ENCODE measurements at regions not wholly inside any gene's neighbourhood (a gene's known extent, or its start where the extent isn't known, plus 50 kb on each side); places are given as distances from the start of the nearest gene placed in this dataset.
A peak's percentile ranks its signal among the peaks of the same experiment; 100 is the strongest.

- Histone ChIP-seq H3K36me3 (ENCODE audit: low read depth) (no peaks in the 10 kb centered on the region), H2AFZ (peak overlapping the region; percentile 31), H3K27me3 (ENCODE audit: insufficient read depth, low read depth) (no peaks in the 10 kb centered on the region), H3K4me1 (replicated peaks; ENCODE audit: insufficient read depth) (no peaks in the 10 kb centered on the region), H3K4me3 (no peak overlapping the region), H3K9me3 (ENCODE audit: insufficient read depth, low read depth) (no peaks in the 10 kb centered on the region), H3K4me2 (no peak overlapping the region), H3K27ac (no peak overlapping the region), H4K20me1 (ENCODE audit: insufficient read depth) (no peaks in the 10 kb centered on the region), H3K79me2 (ENCODE audit: low read depth) (no peaks in the 10 kb centered on the region), H3F3A (ENCODE audit: insufficient read depth, low read depth) (no peaks in the 10 kb centered on the region), H3K9me2 (ENCODE audit: insufficient read depth) (no peaks in the 10 kb centered on the region)
- ChIA-PET POLR2A (ENCODE audit: unreplicated experiment) (interaction anchor here (0.6 kb wide), 1 partner anchor 1401 kb away, joined by 5 read pairs; no protein-coding TSS in a partner anchor), CTCF (interaction anchor here (0.7 kb wide), 1 partner anchor 182 kb away, joined by 9 read pairs; no protein-coding TSS in a partner anchor)
- BruUV-seq (replicated peaks), result no TSS peak
- DNase-seq, result no peak
- TF ChIP-seq EZH2 (IDR thresholded peaks at IDR 0.05; ENCODE audit: low read depth) (no peak), CTCF (conservative IDR thresholded peaks at IDR 0.05) (no peak)
- intact Hi-C loops (cut with micrococcal nuclease; ENCODE audit: unreplicated experiment), result no loop called here
These were observed 85.9 kb downstream of the LSMEM1 start for GRCh38 chr7:112566442-112567324.

- no peaks in the 10 kb centered on the region for H4K20me1 ChIP-seq (ENCODE audit: insufficient read depth)
- ChIA-PET POLR2A (ENCODE audit: unreplicated experiment) (no interaction called here), CTCF (no interaction called here)
- no peak overlapping the region for H3K27ac ChIP-seq
- H3K9me2 ChIP-seq (ENCODE audit: insufficient read depth), result no peaks in the 10 kb centered on the region
- H2AFZ ChIP-seq, result no peak overlapping the region; the same call in 1 of the 2 replicates
- H3K36me3 ChIP-seq (ENCODE audit: low read depth), result no peaks in the 10 kb centered on the region
- intact Hi-C loops (cut with micrococcal nuclease; ENCODE audit: unreplicated experiment), result no loop called here
- no peak for DNase-seq
- no peak overlapping the region for H3K4me3 ChIP-seq
- H3K79me2 ChIP-seq (ENCODE audit: low read depth), result no peaks in the 10 kb centered on the region
- no peak overlapping the region for H3K4me2 ChIP-seq
- no peaks in the 10 kb centered on the region for H3K27me3 ChIP-seq (ENCODE audit: insufficient read depth, low read depth)
- BruUV-seq (replicated peaks), result no TSS peak
- TF ChIP-seq CTCF (conservative IDR thresholded peaks at IDR 0.05) (no peak), EZH2 (IDR thresholded peaks at IDR 0.05; ENCODE audit: low read depth) (no peak)
- H3K9me3 ChIP-seq (ENCODE audit: insufficient read depth, low read depth), result no peaks in the 10 kb centered on the region
- H3F3A ChIP-seq (ENCODE audit: insufficient read depth, low read depth), result no peaks in the 10 kb centered on the region
- no peaks in the 10 kb centered on the region for H3K4me1 ChIP-seq (replicated peaks; ENCODE audit: insufficient read depth)
These were observed 86.6 kb downstream of the LSMEM1 start for GRCh38 chr7:112567388-112567787.

GRCh38 chr7:112571852-112572607, 91.2 kb downstream of the LSMEM1 start:
- ChIA-PET CTCF (no interaction called here), POLR2A (ENCODE audit: unreplicated experiment) (interaction anchor here (0.6 kb wide), 1 partner anchor 9 kb away, joined by 13 read pairs; no protein-coding TSS in a partner anchor)
- Histone ChIP-seq H3K27me3 (ENCODE audit: insufficient read depth, low read depth) (no peaks in the 10 kb centered on the region), H4K20me1 (ENCODE audit: insufficient read depth) (no peaks in the 10 kb centered on the region), H3K9me2 (ENCODE audit: insufficient read depth) (no peaks in the 10 kb centered on the region), H3K36me3 (ENCODE audit: low read depth) (no peaks in the 10 kb centered on the region), H3K79me2 (ENCODE audit: low read depth) (no peaks in the 10 kb centered on the region), H3K27ac (no peak overlapping the region), H3K4me2 (no peak overlapping the region), H2AFZ (no peak overlapping the region), H3K9me3 (ENCODE audit: insufficient read depth, low read depth) (no peaks in the 10 kb centered on the region), H3K4me1 (replicated peaks; ENCODE audit: insufficient read depth) (no peaks in the 10 kb centered on the region), H3F3A (ENCODE audit: insufficient read depth, low read depth) (no peaks in the 10 kb centered on the region), H3K4me3 (no peak overlapping the region)
- DNase-seq, result no peak
- intact Hi-C loops (cut with micrococcal nuclease; ENCODE audit: unreplicated experiment), result no loop called here
- TF ChIP-seq EZH2 (IDR thresholded peaks at IDR 0.05; ENCODE audit: low read depth), result no peak
- no peak for TF ChIP-seq CTCF (conservative IDR thresholded peaks at IDR 0.05)
- BruUV-seq (replicated peaks), result no TSS peak
